ENCODE measurements at regions not wholly inside any gene's neighbourhood (a gene's known extent, or its start where the extent isn't known, plus 50 kb on each side); places are given as distances from the start of the nearest gene placed in this dataset.

GRCh38 chr13:67341406-67341805 lies 111.3 kb upstream of the PCDH9 start:
- no peak for FAIRE-seq
- WGBS, 3 donors = 68 to 72% (median 71%) methylated on average over 5 of the region's 5 CpGs

GRCh38 chr13:67330149-67330548 lies 100.0 kb upstream of the PCDH9 start:
- Histone ChIP-seq H3K9me3 (ENCODE audit: control insufficient read depth in 2 of 2, insufficient read depth in 1 of 2, low read depth in 1 of 2, low read length in 1 of 2) (no peaks in the 10 kb centered on the region), H3K4me3 (ENCODE audit: low read depth in 1 of 3, low read length in 3 of 3) (no peak overlapping the region), H3K27ac (ENCODE audit: low read depth in 1 of 3, low read length in 2 of 3) (no peak overlapping the region), H3K27me3 (ENCODE audit: control insufficient read depth in 3 of 3, insufficient read depth in 3 of 3, low read length in 3 of 3) (no peaks in the 10 kb centered on the region), H3K4me1 (ENCODE audit: control insufficient read depth in 3 of 3, insufficient read depth in 2 of 3, low read depth in 1 of 3, low read length in 2 of 3) (no peaks in the 10 kb centered on the region), H3K36me3 (ENCODE audit: control insufficient read depth in 3 of 3, insufficient read depth in 2 of 3, low read depth in 1 of 3, low read length in 3 of 3) (no peaks in the 10 kb centered on the region)
- DNase-seq (no peak), FAIRE-seq (no peak)
- WGBS, 3 donors = 63 to 79% (median 73%) methylated on average over 3 of the region's 3 CpGs

More at GRCh38 chr13:67341406-67341805, 111.3 kb upstream of the PCDH9 start:
- H3K9me3 ChIP-seq (ENCODE audit: control insufficient read depth in 2 of 2, insufficient read depth in 1 of 2, low read depth in 1 of 2, low read length in 1 of 2) = peaks cover 0 to 3% of the 10 kb centered on the region in 2 donors
- no peaks in the 10 kb centered on the region for H3K36me3 ChIP-seq (ENCODE audit: control insufficient read depth in 3 of 3, insufficient read depth in 2 of 3, low read depth in 1 of 3, low read length in 3 of 3)
- DNase-seq = no peak
- no peak overlapping the region for H3K4me3 ChIP-seq (ENCODE audit: low read depth in 1 of 3, low read length in 3 of 3)
- H3K4me1 ChIP-seq (ENCODE audit: control insufficient read depth in 3 of 3, insufficient read depth in 2 of 3, low read depth in 1 of 3, low read length in 2 of 3) = no peaks in the 10 kb centered on the region
- no peaks in the 10 kb centered on the region for H3K27me3 ChIP-seq (ENCODE audit: control insufficient read depth in 3 of 3, insufficient read depth in 3 of 3, low read length in 3 of 3)
- H3K27ac ChIP-seq (ENCODE audit: low read depth in 1 of 3, low read length in 2 of 3) = no peak overlapping the region

- DNase-seq (no peak), FAIRE-seq (no peak)
- Histone ChIP-seq H3K27ac (ENCODE audit: low read depth in 1 of 3, low read length in 2 of 3) (no peak overlapping the region), H3K4me3 (ENCODE audit: low read depth in 1 of 3, low read length in 3 of 3) (no peak overlapping the region), H3K4me1 (ENCODE audit: control insufficient read depth in 3 of 3, insufficient read depth in 2 of 3, low read depth in 1 of 3, low read length in 2 of 3) (no peaks in the 10 kb centered on the region), H3K9me3 (ENCODE audit: control insufficient read depth in 2 of 2, insufficient read depth in 1 of 2, low read depth in 1 of 2, low read length in 1 of 2) (no peaks in the 10 kb centered on the region), H3K27me3 (ENCODE audit: control insufficient read depth in 3 of 3, insufficient read depth in 3 of 3, low read length in 3 of 3) (no peaks in the 10 kb centered on the region), H3K36me3 (ENCODE audit: control insufficient read depth in 3 of 3, insufficient read depth in 2 of 3, low read depth in 1 of 3, low read length in 3 of 3) (no peaks in the 10 kb centered on the region)
- 78 to 85% (median 84%) methylated on average over 3 of the region's 3 CpGs for WGBS, 3 donors
Measured at GRCh38 chr13:67328895-67329294, 98.8 kb upstream of the PCDH9 start.

GRCh38 chr13:67318860-67319259 lies 88.7 kb upstream of the PCDH9 start:
- Histone ChIP-seq H3K27me3 (ENCODE audit: control insufficient read depth in 3 of 3, insufficient read depth in 3 of 3, low read length in 3 of 3) (no peaks in the 10 kb centered on the region), H3K4me3 (ENCODE audit: low read depth in 1 of 3, low read length in 3 of 3) (no peak overlapping the region), H3K36me3 (ENCODE audit: control insufficient read depth in 3 of 3, insufficient read depth in 2 of 3, low read depth in 1 of 3, low read length in 3 of 3) (no peaks in the 10 kb centered on the region), H3K4me1 (ENCODE audit: control insufficient read depth in 3 of 3, insufficient read depth in 2 of 3, low read depth in 1 of 3, low read length in 2 of 3) (no peaks in the 10 kb centered on the region), H3K27ac (ENCODE audit: low read depth in 1 of 3, low read length in 2 of 3) (no peak overlapping the region), H3K9me3 (ENCODE audit: control insufficient read depth in 2 of 2, insufficient read depth in 1 of 2, low read depth in 1 of 2, low read length in 1 of 2) (no peaks in the 10 kb centered on the region)
- FAIRE-seq = no peak
- DNase-seq = no peak

GRCh38 chr13:67318398-67318797 lies 88.3 kb upstream of the PCDH9 start:
- no peak for FAIRE-seq

GRCh38 chr13:67314405-67314804 lies 84.3 kb upstream of the PCDH9 start:
- H3K27ac ChIP-seq (ENCODE audit: low read depth in 1 of 3, low read length in 2 of 3) = no peak overlapping the region
- H3K4me1 ChIP-seq (ENCODE audit: control insufficient read depth in 3 of 3, insufficient read depth in 2 of 3, low read depth in 1 of 3, low read length in 2 of 3) = no peaks in the 10 kb centered on the region
- H3K36me3 ChIP-seq (ENCODE audit: control insufficient read depth in 3 of 3, insufficient read depth in 2 of 3, low read depth in 1 of 3, low read length in 3 of 3) = no peaks in the 10 kb centered on the region
- no peak overlapping the region for H3K4me3 ChIP-seq (ENCODE audit: low read depth in 1 of 3, low read length in 3 of 3)
- H3K9me3 ChIP-seq (ENCODE audit: control insufficient read depth in 2 of 2, insufficient read depth in 1 of 2, low read depth in 1 of 2, low read length in 1 of 2) = no peaks in the 10 kb centered on the region
- DNase-seq (no peak), FAIRE-seq (no peak)
- no peaks in the 10 kb centered on the region for H3K27me3 ChIP-seq (ENCODE audit: control insufficient read depth in 3 of 3, insufficient read depth in 3 of 3, low read length in 3 of 3)
- WGBS, 3 donors = 52 to 74% (median 61%) methylated on average over 3 of the region's 3 CpGs

More at GRCh38 chr13:67318398-67318797, 88.3 kb upstream of the PCDH9 start:
- H3K27me3 ChIP-seq (ENCODE audit: control insufficient read depth in 3 of 3, insufficient read depth in 3 of 3, low read length in 3 of 3) = no peaks in the 10 kb centered on the region
- no peak overlapping the region for H3K4me3 ChIP-seq (ENCODE audit: low read depth in 1 of 3, low read length in 3 of 3)
- no peaks in the 10 kb centered on the region for H3K36me3 ChIP-seq (ENCODE audit: control insufficient read depth in 3 of 3, insufficient read depth in 2 of 3, low read depth in 1 of 3, low read length in 3 of 3)
- H3K9me3 ChIP-seq (ENCODE audit: control insufficient read depth in 2 of 2, insufficient read depth in 1 of 2, low read depth in 1 of 2, low read length in 1 of 2) = no peaks in the 10 kb centered on the region
- no peak overlapping the region for H3K27ac ChIP-seq (ENCODE audit: low read depth in 1 of 3, low read length in 2 of 3)
- no peak for DNase-seq
- no peaks in the 10 kb centered on the region for H3K4me1 ChIP-seq (ENCODE audit: control insufficient read depth in 3 of 3, insufficient read depth in 2 of 3, low read depth in 1 of 3, low read length in 2 of 3)

GRCh38 chr13:67308004-67308772 lies 78.1 kb upstream of the PCDH9 start:
- no peaks in the 10 kb centered on the region for H3K36me3 ChIP-seq (ENCODE audit: control insufficient read depth in 3 of 3, insufficient read depth in 2 of 3, low read depth in 1 of 3, low read length in 3 of 3)
- no peak for FAIRE-seq

GRCh38 chr13:67306742-67307141 lies 76.6 kb upstream of the PCDH9 start:
- no peaks in the 10 kb centered on the region for H3K27me3 ChIP-seq (ENCODE audit: control insufficient read depth in 3 of 3, insufficient read depth in 3 of 3, low read length in 3 of 3)
- DNase-seq (no peak), FAIRE-seq (no peak)
- H3K4me1 ChIP-seq (ENCODE audit: control insufficient read depth in 3 of 3, insufficient read depth in 2 of 3, low read depth in 1 of 3, low read length in 2 of 3) = no peaks in the 10 kb centered on the region
- no peak overlapping the region for H3K27ac ChIP-seq (ENCODE audit: low read depth in 1 of 3, low read length in 2 of 3)
- no peak overlapping the region for H3K4me3 ChIP-seq (ENCODE audit: low read depth in 1 of 3, low read length in 3 of 3)
- H3K36me3 ChIP-seq (ENCODE audit: control insufficient read depth in 3 of 3, insufficient read depth in 2 of 3, low read depth in 1 of 3, low read length in 3 of 3) = no peaks in the 10 kb centered on the region
- 74 to 93% (median 90%) methylated on average over 1 of the region's 1 CpG for WGBS, 3 donors
- H3K9me3 ChIP-seq (ENCODE audit: control insufficient read depth in 2 of 2, insufficient read depth in 1 of 2, low read depth in 1 of 2, low read length in 1 of 2) = no peaks in the 10 kb centered on the region

More at GRCh38 chr13:67308004-67308772, 78.1 kb upstream of the PCDH9 start:
- Histone ChIP-seq H3K9me3 (ENCODE audit: control insufficient read depth in 2 of 2, insufficient read depth in 1 of 2, low read depth in 1 of 2, low read length in 1 of 2) (no peaks in the 10 kb centered on the region), H3K27ac (ENCODE audit: low read depth in 1 of 3, low read length in 2 of 3) (no peak overlapping the region), H3K27me3 (ENCODE audit: control insufficient read depth in 3 of 3, insufficient read depth in 3 of 3, low read length in 3 of 3) (no peaks in the 10 kb centered on the region), H3K4me3 (ENCODE audit: low read depth in 1 of 3, low read length in 3 of 3) (no peak overlapping the region), H3K4me1 (ENCODE audit: control insufficient read depth in 3 of 3, insufficient read depth in 2 of 3, low read depth in 1 of 3, low read length in 2 of 3) (no peaks in the 10 kb centered on the region)
- 68 to 79% (median 69%) methylated on average over 4 of the region's 4 CpGs for WGBS, 3 donors
- DNase-seq = no peak
